ENCODE measurements at regions not wholly inside any gene's neighbourhood (a gene's known extent, or its start where the extent isn't known, plus 50 kb on each side); places are given as distances from the start of the nearest gene placed in this dataset.
"Not testable (repeated sequence)": the region's sequence is repeated elsewhere in the genome, so short reads cannot be mapped to it uniquely, and the experiment has no call there.

DNA sequence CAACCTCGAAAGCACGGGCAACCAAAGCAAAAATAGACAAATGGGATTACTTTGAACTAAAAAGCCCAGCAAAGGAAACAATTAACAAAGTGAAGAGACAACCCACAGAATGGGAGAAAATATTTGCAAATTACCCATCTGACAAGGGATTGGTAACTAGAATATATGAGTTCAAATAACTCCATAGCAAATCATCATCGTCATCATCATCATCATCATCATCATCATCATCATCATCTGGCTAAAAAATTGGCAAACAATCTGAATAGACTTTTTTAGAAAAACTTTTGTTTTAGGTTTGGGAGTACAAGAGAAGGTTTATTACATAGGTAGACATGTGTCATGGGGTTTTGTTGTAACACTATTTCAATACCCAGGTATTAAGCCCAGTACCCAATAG lies 1239.3 kb upstream of the FAM98A start:
- no peak for DNase-seq (ENCODE audit: low read depth)

DNA sequence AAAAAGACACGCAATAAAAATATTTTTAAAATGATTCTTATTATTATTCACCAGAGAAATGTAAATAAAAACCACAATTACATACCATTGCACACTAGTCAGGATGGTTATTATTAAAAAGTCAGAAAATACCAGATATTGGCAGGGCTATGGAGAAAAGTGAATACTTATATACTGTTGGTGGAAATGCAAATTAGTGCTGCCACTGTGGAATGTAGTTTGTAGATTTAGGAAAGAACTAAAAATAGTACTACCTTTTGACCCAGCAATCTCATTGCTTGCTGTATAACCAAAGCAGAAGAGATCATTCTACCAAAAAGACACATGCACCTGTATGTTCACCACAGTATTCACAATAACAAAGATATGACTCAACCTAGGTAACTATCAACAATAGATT lies 1237.3 kb upstream of the FAM98A start:
- no peak for DNase-seq (ENCODE audit: low read depth)

DNA sequence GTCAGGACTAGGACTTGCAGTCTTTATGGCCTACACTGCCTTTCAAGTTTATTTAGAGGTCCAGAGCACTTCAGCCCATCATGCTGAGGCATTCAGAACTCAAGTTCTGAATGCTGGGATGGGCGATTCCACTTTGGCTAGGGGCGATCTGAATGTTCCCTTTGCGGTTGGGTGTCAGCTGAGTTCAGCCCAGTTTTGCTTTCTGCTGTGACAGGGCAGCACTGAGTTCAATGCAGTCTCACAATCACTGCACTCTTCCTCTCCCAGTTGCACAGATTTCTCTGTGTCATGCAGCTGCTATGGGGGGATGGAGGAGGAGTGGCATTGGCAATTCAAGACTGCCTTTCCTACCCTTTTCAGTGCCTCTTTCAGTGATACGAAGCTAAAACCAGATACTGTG lies 1232.0 kb upstream of the FAM98A start:
- no peak for DNase-seq (ENCODE audit: low read depth)

DNA sequence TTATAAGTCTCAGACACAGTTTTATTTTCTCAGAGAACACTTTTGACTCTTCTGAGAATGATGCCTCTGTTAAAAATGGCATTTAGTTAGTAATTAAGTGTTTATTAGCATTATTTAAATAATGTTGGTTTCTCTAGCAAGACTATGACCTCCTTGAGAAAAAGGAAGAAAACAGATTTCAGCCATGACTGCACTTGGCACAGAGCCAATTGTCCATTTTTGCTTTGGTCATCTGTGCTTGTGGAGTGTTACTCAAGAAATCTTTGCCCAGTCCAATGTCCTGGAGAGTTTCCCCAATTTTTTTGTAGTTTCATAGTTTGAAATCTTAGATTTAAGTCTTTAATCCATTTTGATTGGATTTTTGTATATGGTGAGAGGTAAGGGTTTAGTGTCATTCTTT lies 1229.4 kb upstream of the FAM98A start:
- no peak for DNase-seq (ENCODE audit: low read depth)

DNA sequence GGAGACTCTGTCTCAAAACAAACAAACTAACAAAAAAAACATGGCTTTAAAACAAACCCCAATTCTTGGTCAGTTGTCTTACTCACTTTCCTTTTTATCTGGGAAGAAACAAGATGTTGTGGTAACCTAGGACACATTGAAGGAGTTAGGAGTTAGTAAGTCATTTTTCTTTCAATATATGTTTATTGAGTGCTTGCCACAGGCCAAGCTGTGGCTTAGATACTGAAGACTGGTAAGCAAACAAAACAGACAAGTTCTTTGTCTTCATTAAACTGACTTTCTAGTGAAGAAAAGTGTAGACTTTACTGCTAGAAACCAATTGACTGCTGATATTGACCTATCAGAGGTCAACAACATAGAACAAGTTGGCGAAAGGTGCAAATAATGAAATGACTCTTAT lies 1228.3 kb upstream of the FAM98A start:
- DNase-seq (ENCODE audit: low read depth), result no peak

DNA sequence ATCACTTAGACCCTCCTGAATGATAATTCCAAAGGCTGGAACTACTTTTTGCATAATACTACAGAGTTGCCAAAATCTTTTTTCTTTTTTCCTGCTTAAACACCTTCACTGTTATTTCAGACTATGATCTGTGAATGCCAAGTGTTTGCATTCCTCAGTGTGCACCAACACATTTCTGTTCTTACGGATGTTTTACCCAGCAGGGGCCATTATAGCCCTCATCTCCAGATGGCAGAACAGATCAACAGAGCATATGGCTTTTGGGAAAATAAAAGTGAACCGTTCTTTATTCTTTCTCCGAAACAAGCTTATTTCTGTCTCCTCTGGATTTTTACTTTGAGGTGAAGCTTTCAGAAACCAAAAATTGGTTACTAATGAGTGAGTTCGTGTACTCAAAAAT lies 1226.6 kb upstream of the FAM98A start:
- no peak for DNase-seq (ENCODE audit: low read depth)

DNA sequence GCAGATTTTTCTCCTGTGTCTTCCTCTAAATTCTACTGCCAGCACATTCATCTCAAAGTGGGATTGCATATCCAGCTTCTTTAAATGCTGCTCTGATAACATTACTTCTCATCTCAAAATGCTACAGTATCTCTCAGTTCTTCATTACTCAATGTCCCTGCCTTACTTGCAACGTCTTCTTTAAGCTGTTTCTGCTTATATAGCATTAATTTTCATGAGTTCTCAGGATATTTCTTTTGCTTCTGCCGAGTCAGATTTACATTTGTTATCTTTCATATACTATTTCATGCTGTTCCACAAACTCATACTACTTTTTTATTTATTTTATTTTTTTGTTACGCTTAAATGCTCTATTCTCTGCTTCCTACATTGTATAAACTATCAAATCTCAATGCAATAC lies 1223.5 kb upstream of the FAM98A start:
- no peak for DNase-seq (ENCODE audit: low read depth)

DNA sequence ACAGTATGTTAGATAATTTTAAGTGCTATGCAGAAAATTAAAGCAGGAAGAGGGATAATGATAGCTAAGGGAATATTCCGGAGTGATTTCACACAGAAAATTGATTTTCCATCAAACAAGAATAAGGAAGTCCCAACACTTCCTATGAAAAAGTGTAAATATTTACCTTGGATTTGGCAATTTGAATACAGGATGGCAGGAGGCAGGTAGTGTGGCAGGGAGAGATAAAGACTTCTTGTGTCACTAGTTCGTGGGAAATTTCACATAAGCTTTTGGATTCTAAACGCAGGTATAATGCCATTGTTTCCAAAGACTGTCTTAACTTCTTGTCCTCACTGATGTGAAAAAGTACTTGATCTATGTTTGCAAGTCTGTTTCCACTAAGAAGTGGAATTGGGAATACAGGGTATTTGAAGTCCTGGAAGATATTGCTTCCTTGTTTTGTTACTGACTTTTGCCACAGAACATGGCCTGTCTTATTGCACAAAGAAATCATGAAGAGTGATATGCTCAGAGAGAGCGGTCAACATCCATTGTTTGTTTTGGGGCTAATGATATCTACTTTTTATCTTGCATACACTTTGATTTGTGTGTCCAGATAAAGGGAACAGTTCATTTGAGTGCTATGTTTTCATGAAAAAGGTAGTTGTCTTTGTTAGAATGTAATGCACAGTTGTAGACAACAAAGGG lies 1216.1 kb upstream of the FAM98A start:
- no peak for DNase-seq (ENCODE audit: low read depth)

DNA sequence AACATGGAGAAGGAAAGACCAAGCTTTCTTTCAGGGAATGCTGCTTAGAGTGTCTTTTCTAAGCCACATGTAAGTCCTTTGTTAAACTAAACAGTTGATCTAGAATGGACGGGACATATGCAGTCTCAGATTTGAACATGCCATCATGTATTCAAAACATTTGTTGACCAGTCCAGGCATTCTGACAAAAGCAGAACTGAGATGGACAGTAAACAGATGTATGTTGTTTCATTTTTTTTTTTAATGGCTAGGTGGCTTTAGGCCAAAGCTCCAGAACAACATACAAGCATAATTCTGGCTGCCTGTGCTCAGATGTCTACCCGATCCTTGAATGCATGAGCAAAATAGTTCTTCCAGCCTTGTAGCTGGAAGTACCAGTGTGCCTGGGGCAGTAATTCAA lies 1211.4 kb upstream of the FAM98A start:
- no peak for DNase-seq (ENCODE audit: low read depth)

DNA sequence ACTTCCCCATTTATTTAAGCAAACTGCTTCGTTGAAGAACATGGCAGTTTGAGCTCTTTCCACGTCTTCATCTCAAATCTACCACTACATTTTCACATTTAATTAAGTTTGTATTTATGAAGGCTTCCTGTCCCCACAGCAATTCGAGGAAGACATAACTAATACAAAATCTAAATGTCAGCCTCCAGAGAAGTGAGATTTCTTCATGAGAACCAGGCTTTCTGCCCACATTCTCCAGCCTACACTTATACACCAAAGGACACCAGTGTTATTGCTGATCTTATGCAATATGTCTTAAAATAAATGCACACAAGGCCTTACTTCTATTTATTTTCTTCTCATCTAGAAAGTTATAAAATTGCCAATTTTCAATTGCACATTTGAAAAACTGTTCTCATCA lies 1209.3 kb upstream of the FAM98A start:
- no peak for DNase-seq (ENCODE audit: low read depth)

DNA sequence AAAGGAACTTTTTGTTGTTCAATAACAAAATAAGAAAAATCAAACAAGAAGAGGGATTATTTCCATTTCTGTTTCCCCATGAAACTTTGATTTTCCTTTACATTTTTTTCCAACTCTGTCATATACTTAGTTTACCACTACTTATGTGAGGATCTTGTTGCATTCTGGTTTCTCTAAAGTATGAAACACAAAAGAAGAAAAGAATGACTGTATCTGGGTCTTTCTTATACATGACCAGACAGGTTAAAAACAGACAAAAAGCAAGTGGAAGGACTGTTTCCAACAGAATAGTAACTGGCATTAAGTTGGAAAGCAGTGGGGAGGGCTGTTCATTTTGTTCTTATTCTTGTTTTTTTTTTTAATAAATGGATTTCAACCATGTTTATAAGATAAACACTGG lies 1207.8 kb upstream of the FAM98A start:
- DNase-seq (ENCODE audit: low read depth), result no peak

DNA sequence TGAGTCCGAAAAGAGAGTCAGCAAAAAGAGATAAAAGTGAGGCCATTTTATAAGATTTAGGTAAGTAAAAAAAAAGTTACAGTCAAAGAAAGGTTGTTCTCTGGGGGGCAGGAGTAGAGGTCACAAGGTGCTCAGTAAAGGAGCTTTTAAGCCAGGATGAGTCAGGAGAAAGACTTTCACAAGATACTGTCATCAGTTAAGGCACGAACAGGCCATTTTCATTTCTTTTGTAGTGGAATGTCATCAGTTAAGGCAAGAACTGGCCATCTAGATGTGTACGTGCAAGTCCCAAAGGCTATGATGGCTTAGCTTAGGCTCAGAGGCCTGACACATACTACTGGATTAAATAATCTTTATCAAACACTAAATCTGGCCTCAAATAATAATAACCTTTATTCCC lies 1207.3 kb upstream of the FAM98A start:
- DNase-seq (ENCODE audit: low read depth), result no peak

DNA sequence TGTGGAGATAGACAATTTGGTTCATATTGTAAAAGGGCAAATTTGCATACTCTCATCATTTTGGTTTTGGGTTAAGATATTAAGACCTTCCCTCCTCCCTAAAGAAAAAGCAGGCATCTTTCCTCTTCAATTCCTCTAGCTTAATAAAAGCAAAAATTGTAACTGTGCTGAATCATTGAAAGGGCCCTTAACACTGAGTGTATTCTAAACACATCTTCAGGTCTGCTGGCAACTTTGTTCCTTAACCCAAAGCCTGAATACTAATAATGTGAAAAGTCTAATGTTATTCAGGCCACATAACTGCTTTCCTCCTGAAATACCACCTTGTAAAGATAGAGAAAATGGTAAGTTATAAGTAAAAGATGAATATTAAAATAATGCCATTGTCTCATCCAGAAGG lies 1200.5 kb upstream of the FAM98A start:
- no peak for DNase-seq (ENCODE audit: low read depth)

DNA sequence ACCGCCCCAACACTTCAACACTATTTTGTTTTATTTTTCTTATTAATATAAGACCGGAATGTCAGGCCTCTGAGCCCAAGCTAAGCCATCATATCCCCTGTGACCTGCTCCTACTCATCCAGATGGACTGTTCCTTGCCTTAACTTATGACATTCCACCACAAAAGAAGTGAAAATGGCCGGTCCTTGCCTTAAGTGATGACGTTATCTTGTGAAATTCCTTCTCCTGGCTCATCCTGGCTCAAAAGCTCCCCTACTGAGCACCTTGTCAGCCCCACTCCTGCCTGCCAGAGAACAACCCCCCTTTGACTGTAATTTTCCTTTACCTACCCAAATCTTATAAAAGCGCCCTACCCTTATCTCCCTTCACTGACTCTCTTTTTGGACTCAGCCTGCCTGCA lies 1196.5 kb upstream of the FAM98A start:
- DNase-seq (ENCODE audit: low read depth), result not testable (repeated sequence)

DNA sequence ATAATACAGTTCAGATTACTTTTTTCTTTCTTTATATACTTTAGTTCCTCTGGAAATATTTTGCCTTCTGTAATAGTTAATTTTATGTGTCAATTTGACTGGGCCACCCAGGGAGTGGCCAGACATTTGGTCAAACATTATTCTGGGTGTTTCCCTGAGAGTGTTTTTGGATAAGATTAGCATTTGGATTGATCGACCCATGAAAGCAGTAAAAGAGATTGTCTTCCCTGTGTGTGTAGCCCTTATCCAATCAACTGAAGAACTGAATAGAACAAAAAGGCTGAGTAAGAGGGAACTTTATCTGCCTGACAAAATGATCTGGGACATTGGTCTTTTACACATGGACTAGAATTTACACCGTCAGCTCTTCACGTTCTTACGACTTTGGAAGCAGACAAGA lies 1190.1 kb upstream of the FAM98A start:
- no peak for DNase-seq (ENCODE audit: low read depth)

DNA sequence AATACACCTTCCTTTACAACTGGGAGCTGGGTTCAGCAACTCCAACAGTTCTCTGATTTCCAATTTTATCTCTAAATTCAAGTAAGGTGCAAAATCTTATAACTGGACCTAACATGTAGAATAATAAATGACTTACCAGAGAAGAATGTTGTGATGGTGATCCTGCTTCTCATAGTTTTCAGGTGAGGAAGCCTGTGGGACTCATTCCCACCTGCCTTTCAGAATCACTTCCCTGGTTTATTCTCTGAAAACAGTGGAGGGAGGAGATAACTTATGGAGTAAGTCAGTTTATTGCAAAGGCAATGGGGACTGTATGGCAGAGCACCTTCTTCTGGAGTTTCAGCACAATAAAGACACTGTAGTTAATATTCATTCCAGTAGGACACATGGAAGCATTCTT lies 1188.2 kb upstream of the FAM98A start:
- no peak for DNase-seq (ENCODE audit: low read depth)

DNA sequence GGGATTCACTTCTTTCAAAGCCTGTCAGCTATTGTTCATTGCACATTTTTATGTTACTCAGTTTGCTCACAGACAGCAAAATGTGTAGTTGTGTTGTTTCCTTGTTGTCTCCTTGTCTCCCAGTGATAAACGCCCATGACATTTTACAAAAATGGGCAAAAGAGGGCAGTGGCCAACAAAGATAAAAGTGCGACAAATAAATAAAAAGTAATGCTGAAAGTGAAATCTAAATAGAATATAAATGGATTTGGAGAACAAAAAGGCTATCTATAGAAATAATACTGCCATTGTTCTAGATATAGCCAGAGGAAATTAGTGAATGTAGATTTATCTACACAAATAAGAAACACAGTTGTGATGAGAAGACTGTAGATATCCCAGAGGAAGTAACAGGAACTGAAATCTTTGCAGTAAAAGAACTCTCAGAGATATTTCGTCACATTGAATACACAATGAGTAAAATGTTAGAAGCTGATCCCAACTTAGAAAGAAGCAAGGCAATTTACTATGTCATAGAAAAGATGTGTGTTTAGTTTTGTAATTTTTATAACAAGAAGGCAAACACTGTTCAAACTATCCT lies 1186.2 kb upstream of the FAM98A start:
- DNase-seq (ENCODE audit: low read depth), result no peak

DNA sequence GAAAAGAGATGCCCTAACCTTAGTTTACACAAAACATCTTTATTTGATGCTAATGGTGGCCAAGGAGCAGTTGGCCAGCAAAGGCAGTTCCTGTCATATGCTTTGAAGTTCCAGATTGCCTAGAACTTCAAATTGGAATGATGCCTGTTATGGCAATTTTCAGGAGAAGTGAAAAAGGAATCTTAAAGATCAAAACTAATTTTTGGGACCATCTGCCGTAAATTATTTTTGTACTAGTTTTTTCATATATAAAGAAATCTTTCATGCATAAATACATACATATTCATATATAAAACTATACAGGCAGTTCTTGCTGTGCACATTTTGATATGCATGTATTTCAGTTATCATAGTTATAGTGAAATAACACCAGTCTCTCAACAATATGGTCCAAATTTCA lies 1185.6 kb upstream of the FAM98A start:
- DNase-seq (ENCODE audit: low read depth), result no peak

DNA sequence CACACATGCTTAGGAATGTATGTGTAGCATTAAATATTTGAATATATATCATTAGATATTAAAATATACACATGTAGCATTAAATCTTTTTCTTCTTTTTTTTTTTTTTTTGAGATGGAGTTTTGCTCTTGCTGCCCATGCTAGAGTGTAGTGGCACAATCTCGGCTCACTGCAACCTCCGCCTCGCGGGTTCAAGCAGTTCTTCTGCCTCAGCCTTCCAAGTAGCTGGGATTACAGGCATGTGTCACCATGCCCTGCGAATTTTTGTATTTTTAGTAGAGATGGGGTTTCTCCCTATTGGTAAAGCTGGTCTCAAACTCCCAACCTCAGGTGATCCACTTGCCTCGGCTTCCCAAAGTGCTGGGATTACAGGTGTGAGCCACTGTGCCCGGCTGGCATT lies 1151.6 kb upstream of the FAM98A start:
- not testable (repeated sequence) for DNase-seq (ENCODE audit: low read depth)

DNA sequence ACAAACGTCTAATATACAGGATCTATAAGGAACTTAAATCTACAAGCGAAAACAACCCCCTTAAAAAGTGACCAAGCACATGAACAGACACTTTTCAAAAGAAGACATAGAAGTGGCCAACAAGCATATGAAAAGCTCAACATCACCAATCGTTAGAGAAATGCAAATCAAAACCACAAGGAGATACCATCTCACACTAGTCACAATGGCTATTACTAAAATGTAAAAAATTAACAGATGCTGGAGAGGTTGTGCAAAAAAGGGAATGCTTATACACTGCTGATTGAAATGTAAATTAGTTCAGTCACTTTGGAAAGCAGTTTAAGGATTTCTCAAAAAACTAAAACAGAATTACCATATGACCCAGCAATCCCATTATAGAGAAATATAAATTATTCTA lies 1148.5 kb upstream of the FAM98A start:
- DNase-seq (ENCODE audit: low read depth), result no peak

DNA sequence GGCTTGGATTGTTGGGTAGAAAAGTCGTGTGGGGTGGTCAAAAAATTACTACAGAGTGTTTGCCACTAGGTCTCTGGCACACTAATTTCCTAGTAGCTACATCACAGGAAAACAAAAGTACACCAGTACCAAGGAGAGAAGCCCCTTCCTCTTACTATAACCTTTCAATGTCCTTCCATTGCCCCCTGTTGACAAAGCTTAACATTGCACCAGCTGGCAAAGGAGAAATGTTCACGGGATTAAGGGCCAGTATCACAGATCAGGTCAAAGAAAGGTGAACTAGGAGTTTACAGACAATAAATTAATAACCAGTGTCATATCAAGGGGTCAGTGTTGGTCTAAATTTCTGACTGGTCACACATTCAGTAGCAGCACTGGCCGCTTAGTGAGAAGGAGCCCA lies 1139.6 kb upstream of the FAM98A start:
- DNase-seq (ENCODE audit: low read depth), result no peak

DNA sequence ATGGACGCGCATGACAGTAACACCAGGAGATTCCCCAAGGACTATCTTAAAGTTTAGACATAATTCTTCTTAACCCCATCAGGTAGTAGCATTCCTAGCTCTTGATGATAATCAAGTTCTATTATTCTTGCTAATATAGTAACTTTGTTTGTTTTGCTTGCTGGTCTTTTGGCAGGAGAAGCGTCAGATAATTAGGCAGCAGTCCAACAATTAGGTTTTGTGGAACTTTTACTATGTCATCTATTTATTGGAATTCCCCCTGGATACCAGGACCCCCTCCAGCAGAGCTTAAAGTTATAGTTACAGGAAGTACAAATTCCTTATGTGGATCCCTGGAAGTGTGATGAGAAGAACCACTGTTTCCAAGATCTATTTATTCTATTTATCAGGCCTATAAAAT lies 1138.0 kb upstream of the FAM98A start:
- DNase-seq (ENCODE audit: low read depth), result no peak

DNA sequence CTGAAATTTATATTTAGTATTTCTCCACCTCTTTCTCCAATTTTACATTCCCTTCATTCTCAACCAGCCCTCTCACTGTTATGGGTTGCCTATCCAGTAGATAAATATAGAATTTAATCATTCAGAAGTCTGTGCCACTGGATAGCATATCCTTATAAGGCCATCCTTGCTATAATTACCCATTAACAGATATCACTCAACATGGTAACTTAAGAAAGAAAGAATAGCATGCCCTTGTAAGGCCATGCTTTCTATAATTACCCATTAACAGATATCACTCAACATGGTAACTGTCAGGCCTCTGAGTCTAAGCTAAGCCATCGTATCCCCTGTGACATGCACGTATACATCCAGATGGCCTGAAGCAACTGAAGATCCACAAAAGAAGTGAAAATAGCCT lies 1137.4 kb upstream of the FAM98A start:
- DNase-seq (ENCODE audit: low read depth), result no peak

DNA sequence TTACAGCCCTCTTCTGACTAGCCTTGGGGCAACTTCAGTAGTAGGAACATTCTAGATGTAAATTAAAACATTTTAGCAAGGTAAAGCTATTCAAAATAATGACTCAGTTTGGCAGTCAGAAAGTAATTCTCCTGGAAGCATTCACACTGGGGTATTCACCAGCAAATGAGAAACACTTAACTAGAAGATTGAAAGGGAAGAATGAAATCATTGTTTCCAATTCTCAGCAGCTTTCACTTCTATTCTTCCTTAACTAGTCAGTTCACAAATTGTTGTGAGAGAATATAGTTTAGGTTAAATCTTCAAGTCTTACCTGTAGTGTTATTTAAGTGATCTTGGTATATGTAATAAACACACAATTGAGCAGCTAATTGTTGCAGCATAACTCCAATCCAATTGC lies 1135.6 kb upstream of the FAM98A start:
- no peak for DNase-seq (ENCODE audit: low read depth)
